GM19351 (cell line): ENCODE measurements at regions not wholly inside any gene's neighbourhood (a gene's known extent, or its start where the extent isn't known, plus 50 kb on each side); places are given as distances from the start of the nearest gene placed in this dataset.
"Not testable (repeated sequence)": the region's sequence is repeated elsewhere in the genome, so short reads cannot be mapped to it uniquely, and the experiment has no call there.

ENCODE experiments used
- ATAC-seq: cut with Tn5 transposase; IDR thresholded peaks from one replicate; pipeline ENCODE4 v1.9.1; 2021; ENCODE audit warnings: mild to moderate bottlenecking, moderate library complexity; ENCODE audit not compliant: unreplicated experiment

- ATAC-seq: no peak
These were observed 603.0 kb downstream of the BNC2 start for GRCh38 chr9:16267281-16268066.

GRCh38 chr9:16268067-16268881 is 602.2 kb downstream of the BNC2 start:
- no peak for ATAC-seq

GRCh38 chr9:16271967-16272366 is 598.5 kb downstream of the BNC2 start:
- ATAC-seq: no peak

DNA sequence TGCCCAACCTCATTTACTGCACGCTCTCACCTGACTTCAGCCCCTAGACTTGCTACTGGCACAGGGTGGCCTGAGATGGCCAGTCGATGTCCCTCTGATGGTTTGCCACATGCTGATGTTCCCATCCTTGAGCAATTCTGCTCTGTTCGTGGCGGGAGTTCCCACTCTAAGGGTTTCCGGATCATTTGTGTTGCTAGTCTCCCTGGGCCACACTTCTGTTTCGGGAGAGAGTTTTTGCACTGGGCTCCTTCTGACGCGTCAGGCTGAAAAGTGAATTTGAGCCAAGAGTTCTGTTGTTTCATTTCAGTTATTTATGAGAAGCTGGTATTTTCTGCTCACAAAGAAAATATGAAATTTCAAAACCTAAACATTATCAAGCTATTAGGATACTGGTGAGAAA is 597.7 kb downstream of the BNC2 start:
- no peak for ATAC-seq

DNA sequence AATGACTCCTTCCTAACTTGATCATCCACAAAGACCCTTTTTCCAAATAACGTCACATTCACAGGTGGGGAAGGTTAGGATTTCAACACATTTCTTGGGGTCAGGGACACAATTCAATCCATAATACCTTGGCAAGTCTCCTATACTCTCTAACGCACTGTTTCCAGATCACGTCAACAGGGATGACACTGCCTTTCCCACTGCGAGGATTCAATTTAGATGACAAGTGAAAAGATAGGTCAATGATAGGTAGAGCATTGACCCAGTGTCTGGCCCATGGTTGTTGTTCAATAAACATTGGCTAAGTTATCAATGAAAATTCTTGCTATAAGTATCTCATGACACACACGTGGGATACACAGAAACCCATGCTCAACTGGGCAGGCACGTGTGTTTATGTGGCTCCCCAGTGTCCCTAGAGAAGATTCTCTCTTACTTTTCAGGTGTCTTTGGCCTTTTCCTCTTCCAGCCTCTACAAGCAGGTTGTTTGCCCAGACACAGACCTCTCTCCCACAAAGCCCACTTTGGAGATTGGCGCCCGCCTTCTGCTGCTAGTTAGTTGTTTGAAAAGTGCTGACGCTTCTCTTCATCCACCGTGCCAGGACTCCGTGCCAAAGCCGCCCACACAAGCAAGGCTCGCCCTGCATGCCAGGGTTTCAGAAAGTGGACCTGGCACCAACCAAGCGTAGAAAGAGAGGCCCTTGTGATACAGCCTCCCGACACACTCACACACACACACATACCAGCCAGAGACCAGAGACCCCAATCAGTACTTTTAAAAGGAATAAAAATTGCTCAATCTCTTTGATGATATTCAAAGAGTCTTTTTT is 594.5 kb downstream of the BNC2 start:
- ATAC-seq: no peak

GRCh38 chr9:16276866-16277265 is 593.6 kb downstream of the BNC2 start:
- ATAC-seq: no peak

DNA sequence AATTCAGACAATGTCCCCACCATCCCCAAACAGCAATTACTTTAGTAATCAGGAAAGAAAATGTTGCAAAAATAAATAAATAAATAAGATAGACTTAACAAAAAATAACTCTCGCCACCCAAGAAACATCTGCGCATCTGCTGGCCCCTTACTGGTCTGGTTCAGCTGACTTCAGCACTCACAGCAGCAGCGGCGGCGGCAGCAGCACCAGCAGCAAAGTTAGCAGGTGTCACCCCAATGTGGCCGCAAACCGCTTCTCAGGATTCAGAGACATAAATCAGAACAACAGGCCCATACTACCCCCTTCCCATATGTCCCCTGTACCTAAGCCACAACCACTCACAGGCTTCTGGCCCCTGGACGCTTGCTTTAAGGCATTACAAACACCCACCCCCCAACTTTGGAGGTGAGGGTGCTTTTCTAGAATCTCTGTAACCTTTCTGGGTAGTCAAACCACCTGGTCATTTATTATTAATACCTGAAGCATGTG is 593.0 kb downstream of the BNC2 start:
- ATAC-seq: no peak

GRCh38 chr9:16278326-16278999 is 592.0 kb downstream of the BNC2 start:
- ATAC-seq: no peak

DNA sequence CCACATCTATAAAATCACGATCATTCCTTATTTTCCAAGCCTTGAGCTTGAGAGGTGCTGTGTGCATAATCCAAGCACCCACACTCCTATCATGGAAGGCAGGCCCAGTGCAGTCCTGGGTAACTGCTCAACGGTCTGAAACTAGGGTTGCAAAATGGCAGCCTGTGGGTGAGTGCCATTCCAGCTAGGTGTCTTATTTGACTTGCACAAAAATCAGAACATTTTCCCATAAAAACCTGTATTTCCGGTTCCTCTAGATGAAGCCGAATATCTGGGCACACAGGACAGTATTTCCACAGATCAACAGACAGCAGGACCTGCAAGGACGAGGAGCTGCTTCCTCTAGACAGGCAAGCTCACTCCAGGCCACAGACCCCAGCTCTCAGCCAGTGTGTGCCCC is 588.8 kb downstream of the BNC2 start:
- no peak for ATAC-seq

DNA sequence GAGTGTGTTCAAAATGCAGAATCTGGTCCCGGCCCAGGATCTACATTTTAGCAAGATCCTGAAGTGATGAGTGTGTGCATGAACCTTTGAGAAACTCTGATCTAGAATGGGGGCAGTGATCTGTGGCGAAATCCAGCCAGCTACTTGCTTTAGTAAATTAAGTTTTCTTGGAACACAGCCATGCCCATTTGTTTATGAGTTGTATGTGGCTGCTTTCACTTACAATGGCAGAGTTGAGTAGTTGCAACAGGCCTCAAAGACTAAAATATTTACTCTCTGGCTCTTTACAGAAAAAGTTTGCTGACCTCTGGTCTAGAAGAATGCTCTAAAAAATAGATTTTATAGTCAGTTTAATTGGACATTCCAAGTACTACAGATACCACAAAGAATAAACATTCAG is 588.3 kb downstream of the BNC2 start:
- no peak for ATAC-seq

DNA sequence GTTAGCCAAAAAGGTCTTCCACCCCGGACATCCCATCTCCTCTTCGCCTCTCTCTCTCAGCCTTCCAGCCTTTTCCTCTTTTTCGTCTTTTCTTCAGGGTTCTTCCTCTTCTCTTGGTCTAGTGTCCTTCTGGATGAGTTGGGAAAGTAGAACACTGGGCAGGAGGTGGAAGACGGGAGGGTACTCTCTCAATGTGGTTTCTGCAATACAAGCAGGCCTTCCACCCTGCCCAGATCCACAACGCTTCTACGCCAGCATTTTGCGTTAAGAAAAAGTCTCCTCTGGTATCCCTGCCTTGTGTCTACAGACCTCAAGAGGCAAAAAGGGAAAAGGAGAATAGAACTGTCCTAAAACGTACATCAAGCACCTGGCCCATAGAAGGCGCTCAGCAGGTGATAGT is 587.8 kb downstream of the BNC2 start:
- no peak for ATAC-seq

- ATAC-seq: no peak
These were observed 584.3 kb downstream of the BNC2 start for GRCh38 chr9:16286160-16286559.

DNA sequence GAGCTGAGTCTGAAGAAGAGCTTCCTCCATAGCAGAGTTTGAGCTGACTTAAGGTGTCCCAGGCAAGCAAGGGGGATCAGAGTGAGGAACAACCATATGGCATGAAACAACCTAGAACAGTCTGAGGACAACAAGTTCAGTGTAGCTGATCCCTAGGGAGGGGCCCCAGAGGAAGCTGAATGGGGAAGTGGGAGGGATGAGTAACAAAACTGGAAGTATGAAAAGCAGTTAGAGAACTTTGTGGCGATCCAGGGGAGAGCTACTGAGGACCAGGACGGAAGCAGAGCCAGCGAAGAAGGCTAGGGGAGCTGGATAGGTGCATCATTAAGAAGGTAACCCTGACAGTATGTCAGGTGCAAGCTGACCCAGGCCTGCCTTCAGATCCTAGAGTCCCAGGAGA is 580.8 kb downstream of the BNC2 start:
- no peak for ATAC-seq

GRCh38 chr9:16290169-16290568 is 580.3 kb downstream of the BNC2 start:
- ATAC-seq: no peak

GRCh38 chr9:16291921-16292320 is 578.5 kb downstream of the BNC2 start:
- ATAC-seq: no peak

DNA sequence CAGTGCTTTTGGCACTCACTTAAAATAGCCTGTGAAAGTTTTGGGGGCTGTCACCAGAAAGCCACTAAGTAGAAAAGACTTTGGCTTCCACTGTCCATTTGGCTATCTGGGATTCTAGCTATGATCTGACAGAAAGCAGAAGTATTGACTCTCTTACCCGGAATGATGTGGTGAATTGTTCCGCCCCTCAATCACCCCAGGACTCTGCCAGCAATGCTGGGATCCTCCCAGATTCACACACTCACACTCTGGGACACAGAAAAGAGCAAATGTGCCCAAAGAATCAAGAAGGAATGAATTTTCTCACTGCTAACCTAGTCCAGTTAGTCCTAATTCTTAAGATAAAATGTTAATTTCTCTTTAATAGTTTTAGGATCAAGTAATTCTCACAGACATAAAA is 576.9 kb downstream of the BNC2 start:
- ATAC-seq: no peak

DNA sequence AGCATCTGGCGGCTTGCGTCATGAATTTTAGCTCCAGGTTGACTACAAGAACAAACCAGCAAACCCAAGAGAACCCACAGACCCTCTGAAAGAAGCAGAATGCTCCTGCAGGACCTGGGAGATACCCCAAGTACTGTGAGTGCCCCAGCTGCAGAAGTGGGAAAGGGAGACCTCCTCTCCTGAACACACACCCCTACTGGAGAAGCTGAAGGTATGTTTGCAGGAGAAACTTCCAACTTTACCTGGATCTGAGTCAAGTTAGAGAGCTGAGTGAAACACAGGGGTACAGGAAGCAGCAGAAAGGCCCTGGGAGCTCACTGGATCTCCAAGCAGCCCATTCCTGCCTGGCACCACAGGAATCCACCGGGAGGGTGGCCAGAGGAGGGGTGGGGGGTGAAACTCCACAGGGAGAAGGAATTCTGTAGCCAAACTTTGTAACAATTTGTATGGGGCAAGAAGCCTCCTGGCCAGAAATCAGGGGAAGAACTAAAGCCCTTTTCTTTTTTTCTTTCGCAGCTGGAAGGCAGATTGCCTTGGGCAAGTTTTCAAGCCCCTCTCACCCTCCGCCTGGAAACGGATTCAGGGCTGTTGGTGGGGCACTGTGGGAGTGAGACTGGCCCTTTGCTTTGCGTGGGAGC is 576.2 kb downstream of the BNC2 start:
- no peak for ATAC-seq

DNA sequence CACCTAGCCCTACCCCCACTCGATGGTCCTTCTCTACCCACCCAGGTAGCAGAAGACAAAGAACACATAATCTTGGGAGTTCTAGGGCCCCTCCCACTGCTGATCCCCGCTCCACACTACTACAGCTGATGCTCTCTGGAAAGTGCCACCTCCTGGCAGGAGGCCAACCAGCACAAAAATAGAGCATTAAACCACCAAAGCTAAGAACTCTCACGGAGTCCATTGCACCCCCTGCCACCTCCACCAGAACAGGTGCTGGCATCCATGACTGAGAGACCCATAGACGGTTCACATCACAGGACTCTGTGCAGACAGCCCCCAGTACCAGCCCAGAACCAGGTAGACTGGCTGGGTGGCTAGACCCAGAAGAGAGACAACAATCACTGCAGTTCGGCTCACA is 575.5 kb downstream of the BNC2 start:
- not testable (repeated sequence) for ATAC-seq

- ATAC-seq: not testable (repeated sequence)
These were observed 571.1 kb downstream of the BNC2 start for GRCh38 chr9:16299368-16299767.

DNA sequence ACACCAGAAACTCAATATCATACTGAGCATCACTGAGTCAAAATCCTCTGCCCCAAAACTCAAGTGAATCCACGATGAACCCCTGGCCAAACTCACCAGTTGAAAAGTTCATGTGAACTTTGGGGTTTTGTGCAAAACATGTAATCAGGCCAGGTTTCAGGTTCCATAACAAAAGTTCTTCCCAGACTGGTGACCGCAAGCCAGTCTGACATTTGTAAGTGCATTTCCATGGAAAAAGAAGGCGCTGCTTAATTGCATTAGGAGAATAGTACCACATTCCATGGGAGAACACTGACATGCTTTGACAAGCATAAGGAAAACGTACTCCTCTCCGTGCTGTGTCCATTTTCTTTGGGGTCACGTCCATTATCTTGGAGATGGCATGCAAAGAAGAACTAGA is 567.0 kb downstream of the BNC2 start:
- no peak for ATAC-seq
